ENCODE measurements at regions not wholly inside any gene's neighbourhood (a gene's known extent, or its start where the extent isn't known, plus 50 kb on each side); places are given as distances from the start of the nearest gene placed in this dataset.

DNA sequence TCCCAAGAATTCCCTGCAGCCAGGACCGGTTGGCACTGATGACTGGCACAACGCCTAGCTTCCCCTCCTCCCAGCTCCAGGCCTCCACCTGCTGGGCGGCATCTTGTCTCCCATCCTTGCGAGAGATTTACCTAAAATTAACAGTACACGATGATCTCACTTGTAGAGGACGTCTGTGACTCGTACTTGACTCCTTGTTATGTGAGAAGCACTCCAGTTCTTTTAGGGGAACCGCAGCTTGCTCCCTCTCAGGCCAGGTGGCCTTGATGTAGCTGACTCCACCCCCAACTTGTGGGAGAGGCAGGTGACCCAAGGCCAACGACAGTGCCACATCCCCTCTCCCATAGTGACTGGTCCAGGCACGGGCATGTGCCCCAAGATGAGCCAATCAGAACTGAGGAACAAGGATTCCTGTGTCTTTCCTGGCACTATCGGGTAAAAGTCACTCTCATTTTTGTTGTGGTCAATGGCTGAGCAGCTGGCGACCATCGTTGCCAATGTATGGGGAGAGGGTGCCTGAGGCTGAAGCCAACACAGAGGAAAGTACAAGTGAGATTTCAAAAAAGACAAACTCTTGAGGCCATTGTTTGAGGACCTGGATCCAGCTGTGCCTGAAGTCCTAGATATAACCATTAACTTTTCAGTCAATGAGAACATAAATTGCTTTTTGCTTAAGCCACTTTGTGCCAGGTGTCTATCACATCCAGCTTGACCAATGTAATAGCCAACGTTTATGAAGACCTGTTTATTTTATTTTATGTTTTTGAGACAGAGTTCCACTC lies 208.7 kb downstream of the RBM19 start:
- H3K27ac ChIP-seq, result no peak overlapping the region
- TF ChIP-seq CTCF (conservative IDR thresholded peaks at IDR 0.05), result peak; percentile 85

- TF ChIP-seq CTCF (conservative IDR thresholded peaks at IDR 0.05), result no peak
- no peak overlapping the region for H3K27ac ChIP-seq
These were observed 209.5 kb downstream of the RBM19 start for GRCh38 chr12:113756609-113757008.

DNA sequence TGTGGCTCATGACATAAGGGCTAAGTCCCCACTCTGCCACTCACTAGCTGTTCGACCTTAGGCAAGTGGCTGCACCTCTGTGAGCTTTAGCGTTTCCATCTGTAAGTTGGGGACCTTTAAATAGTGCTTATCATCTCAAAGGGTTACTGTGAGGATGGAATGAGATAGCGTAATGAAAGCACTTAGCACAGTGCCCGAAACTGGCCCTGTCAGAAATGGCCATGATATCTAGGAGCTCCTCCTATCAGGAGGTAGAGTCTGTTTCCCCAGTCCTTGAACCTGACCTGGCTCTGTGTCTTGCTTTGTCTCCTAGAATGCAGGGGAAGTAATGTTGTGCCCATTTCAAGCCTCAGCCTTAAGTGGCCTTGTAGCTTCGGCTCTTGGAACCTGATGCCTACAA lies 211.0 kb downstream of the RBM19 start:
- TF ChIP-seq CTCF (conservative IDR thresholded peaks at IDR 0.05), result no peak
- H3K27ac ChIP-seq, result no peak overlapping the region

- H3K27ac ChIP-seq, result no peak overlapping the region
- no peak for TF ChIP-seq CTCF (conservative IDR thresholded peaks at IDR 0.05)
These were observed 214.6 kb downstream of the RBM19 start for GRCh38 chr12:113751513-113751912.

DNA sequence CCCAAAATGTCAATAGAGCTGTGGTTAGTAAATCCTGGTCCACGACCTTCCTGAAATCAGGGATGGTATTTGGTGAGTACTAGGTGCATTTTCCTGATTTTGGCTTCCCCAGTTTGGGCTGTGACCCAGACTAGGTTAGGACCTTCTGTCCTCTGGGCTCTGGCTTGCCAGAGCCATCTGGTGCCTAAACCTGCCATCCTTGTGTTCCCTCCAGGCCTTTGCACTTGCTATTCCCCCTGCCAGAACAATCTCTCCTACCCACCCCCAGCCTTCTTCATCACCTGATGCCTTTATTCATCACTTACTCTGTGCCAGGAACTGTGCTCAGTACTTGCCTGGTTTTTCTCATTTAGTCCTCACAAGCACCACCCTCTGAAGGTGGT lies 216.7 kb downstream of the RBM19 start:
- no peak overlapping the region for H3K27ac ChIP-seq
- TF ChIP-seq CTCF (conservative IDR thresholded peaks at IDR 0.05), result no peak

- H3K27ac ChIP-seq, result peak overlapping the region; percentile 60
- no peak for TF ChIP-seq CTCF (conservative IDR thresholded peaks at IDR 0.05)
These were observed 217.3 kb downstream of the RBM19 start for GRCh38 chr12:113748707-113749432.

DNA sequence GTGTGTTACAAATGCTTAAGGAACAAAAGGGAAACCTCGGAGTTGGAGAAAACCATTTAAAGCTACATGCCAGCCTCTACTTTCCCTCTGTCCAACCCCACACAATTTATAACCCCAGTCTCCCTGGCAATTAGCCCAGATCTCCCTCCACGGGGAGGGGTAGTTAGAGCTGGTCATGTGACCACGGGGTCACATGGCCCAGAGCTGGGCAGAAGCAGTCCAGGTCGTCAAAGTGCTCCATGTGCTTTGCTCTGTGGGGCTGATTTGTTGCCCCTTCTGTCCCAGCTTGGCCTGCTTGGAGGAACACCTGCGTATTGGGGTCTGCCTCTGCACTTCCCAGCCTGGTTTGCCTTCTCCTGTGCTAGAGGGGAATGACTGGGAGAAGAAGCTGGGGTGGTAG lies 219.1 kb downstream of the RBM19 start:
- TF ChIP-seq CTCF (conservative IDR thresholded peaks at IDR 0.05), result no peak
- no peak overlapping the region for H3K27ac ChIP-seq

Data from VCaP (cell line).